ENCODE measurements at regions not wholly inside any gene's neighbourhood (a gene's known extent, or its start where the extent isn't known, plus 50 kb on each side); places are given as distances from the start of the nearest gene placed in this dataset.

DNA sequence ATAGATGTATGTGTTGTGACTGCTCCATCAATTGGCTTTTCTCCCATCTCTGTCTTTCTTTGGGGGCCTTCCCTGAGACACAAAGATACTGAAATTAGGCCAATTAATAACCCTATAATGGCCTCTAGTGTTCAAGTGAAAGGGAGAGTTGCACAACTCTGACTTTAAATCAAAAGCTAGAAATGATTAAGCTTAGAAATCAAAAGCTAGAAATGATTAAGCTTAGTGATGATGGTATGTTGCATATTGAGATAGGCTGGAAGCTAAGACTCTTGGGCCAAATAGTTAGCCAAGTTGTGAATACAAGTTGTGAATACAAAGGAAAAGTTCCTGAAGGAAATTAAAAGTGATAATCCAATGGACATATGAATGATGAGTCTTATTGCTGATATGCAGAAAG lies 452.9 kb upstream of the AGA start:
- TF ChIP-seq, protein P1, sequence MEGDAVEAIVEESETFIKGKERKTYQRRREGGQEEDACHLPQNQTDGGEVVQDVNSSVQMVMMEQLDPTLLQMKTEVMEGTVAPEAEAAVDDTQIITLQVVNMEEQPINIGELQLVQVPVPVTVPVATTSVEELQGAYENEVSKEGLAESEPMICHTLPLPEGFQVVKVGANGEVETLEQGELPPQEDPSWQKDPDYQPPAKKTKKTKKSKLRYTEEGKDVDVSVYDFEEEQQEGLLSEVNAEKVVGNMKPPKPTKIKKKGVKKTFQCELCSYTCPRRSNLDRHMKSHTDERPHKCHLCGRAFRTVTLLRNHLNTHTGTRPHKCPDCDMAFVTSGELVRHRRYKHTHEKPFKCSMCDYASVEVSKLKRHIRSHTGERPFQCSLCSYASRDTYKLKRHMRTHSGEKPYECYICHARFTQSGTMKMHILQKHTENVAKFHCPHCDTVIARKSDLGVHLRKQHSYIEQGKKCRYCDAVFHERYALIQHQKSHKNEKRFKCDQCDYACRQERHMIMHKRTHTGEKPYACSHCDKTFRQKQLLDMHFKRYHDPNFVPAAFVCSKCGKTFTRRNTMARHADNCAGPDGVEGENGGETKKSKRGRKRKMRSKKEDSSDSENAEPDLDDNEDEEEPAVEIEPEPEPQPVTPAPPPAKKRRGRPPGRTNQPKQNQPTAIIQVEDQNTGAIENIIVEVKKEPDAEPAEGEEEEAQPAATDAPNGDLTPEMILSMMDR (IDR thresholded peaks at IDR 0.05; ENCODE audit: extremely low read depth, low read depth, low read length): no peak
- Histone ChIP-seq H3K9me3 (ENCODE audit: low read depth, low read length) (no peaks in the 10 kb centered on the region), H3K4me1 (ENCODE audit: insufficient read depth, low read length) (no peaks in the 10 kb centered on the region), H3K27me3 (ENCODE audit: insufficient read depth, low read length) (no peaks in the 10 kb centered on the region), H3K27ac (ENCODE audit: low read depth, low read length) (no peak overlapping the region), H3K4me2 (ENCODE audit: insufficient read depth, low read length) (no peak overlapping the region), H3K36me3 (ENCODE audit: insufficient read depth, low read length) (no peaks in the 10 kb centered on the region), H3K4me3 (ENCODE audit: insufficient read depth, low read length) (no peak overlapping the region), H3K79me2 (ENCODE audit: insufficient read depth, low read length) (no peaks in the 10 kb centered on the region), H4K20me1 (ENCODE audit: insufficient read depth, low read length) (no peaks in the 10 kb centered on the region), H2AFZ (ENCODE audit: low read length) (no peak overlapping the region)
- no peak for DNase-seq (ENCODE audit: insufficient read length, low spot score, missing footprints)

DNA sequence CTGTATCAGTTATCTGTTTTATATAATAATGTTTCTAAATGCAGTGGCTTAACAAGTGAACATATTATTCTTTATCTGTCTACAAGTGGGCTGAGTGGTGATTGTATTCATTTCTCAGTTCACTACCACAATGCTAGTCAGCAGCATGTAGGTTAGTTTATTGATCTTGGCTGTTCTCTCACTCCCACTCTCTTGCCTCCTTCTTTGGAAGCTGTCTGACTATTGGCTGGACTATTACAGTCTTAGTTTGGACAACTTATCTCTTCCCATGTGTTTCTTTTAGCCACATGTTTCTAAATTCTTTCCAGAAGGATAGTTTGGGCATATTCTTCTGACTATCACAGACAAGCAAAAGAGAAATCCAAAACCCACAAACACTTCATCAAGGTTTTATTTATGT lies 459.5 kb upstream of the AGA start:
- DNase-seq (ENCODE audit: insufficient read length, low spot score, missing footprints): no peak
- no peaks in the 10 kb centered on the region for H3K4me1 ChIP-seq (ENCODE audit: insufficient read depth, low read length)

DNA sequence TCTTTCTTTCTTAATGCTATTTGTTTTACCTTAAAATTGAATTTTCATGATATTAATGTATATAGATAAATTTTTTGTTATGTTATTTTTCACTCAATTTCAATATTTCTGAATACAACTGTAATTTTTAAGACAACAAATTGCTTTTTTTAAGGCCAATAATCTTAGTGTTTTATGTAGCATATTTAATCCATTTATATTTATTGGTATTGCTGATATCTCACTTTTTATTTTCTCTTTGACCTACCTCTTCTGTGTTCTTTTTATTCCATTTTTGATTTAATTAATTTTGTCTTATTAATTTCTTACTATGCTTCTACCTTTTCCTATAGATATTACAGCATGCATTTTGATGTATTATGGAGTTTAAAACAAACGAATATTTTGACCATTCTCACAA lies 460.1 kb upstream of the AGA start:
- Histone ChIP-seq H3K27ac (ENCODE audit: low read depth, low read length) (no peak overlapping the region), H4K20me1 (ENCODE audit: insufficient read depth, low read length) (no peaks in the 10 kb centered on the region), H2AFZ (ENCODE audit: low read length) (no peak overlapping the region), H3K27me3 (ENCODE audit: insufficient read depth, low read length) (no peaks in the 10 kb centered on the region), H3K4me1 (ENCODE audit: insufficient read depth, low read length) (no peaks in the 10 kb centered on the region), H3K9me3 (ENCODE audit: low read depth, low read length) (no peaks in the 10 kb centered on the region), H3K36me3 (ENCODE audit: insufficient read depth, low read length) (no peaks in the 10 kb centered on the region), H3K79me2 (ENCODE audit: insufficient read depth, low read length) (no peaks in the 10 kb centered on the region), H3K4me3 (ENCODE audit: insufficient read depth, low read length) (no peak overlapping the region), H3K4me2 (ENCODE audit: insufficient read depth, low read length) (no peak overlapping the region)
- TF ChIP-seq, protein P1 (IDR thresholded peaks at IDR 0.05; ENCODE audit: extremely low read depth, low read depth, low read length): no peak
- DNase-seq (ENCODE audit: insufficient read length, low spot score, missing footprints): no peak

More for the DNA sequence above, 459.5 kb upstream of the AGA start:
- no peak overlapping the region for H3K4me2 ChIP-seq (ENCODE audit: insufficient read depth, low read length)
- H4K20me1 ChIP-seq (ENCODE audit: insufficient read depth, low read length): no peaks in the 10 kb centered on the region
- no peaks in the 10 kb centered on the region for H3K36me3 ChIP-seq (ENCODE audit: insufficient read depth, low read length)
- H2AFZ ChIP-seq (ENCODE audit: low read length): no peak overlapping the region
- H3K4me3 ChIP-seq (ENCODE audit: insufficient read depth, low read length): no peak overlapping the region
- no peak overlapping the region for H3K27ac ChIP-seq (ENCODE audit: low read depth, low read length)
- H3K9me3 ChIP-seq (ENCODE audit: low read depth, low read length): no peaks in the 10 kb centered on the region
- TF ChIP-seq, protein P1 (IDR thresholded peaks at IDR 0.05; ENCODE audit: extremely low read depth, low read depth, low read length): no peak
- no peaks in the 10 kb centered on the region for H3K27me3 ChIP-seq (ENCODE audit: insufficient read depth, low read length)
- H3K79me2 ChIP-seq (ENCODE audit: insufficient read depth, low read length): no peaks in the 10 kb centered on the region

DNA sequence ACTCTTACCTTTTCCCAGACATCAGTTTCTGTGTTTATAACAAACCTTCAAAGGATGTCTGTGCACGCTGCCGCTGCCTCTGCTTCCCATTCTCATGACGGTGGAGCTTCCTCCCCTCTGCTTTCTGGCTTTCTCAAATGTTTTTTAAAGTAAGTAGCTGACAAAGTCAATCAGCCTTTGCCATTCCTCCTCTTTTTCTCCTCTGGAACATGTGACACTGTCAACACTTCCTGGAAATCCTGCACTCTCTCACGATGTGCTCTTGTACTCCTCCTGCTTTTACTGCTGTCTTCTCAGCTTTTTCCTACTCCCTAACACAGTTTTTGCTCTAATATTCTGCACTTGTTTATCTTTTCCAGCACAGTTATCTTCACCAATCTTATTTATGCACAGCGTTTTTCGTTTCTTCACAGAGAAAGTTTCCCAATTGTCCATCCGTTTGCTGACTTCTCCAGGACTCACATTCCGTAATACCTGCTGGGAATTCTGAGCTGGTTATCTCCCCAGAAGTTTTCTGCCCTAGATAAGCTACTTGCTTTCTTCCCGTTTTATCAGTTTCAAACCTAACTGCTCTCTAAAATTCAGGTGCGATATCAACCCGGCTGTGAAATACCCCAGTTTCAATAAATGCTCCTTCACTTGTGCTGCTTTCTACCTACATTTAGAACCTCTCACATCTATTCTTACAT lies 465.6 kb upstream of the AGA start:
- H3K4me2 ChIP-seq (ENCODE audit: insufficient read depth, low read length): no peak overlapping the region
- no peak overlapping the region for H2AFZ ChIP-seq (ENCODE audit: low read length)
- no peak for DNase-seq (ENCODE audit: insufficient read length, low spot score, missing footprints)
- H3K79me2 ChIP-seq (ENCODE audit: insufficient read depth, low read length): no peaks in the 10 kb centered on the region
- no peak overlapping the region for H3K27ac ChIP-seq (ENCODE audit: low read depth, low read length)
- no peak overlapping the region for H3K4me3 ChIP-seq (ENCODE audit: insufficient read depth, low read length)
- TF ChIP-seq, protein P1 (IDR thresholded peaks at IDR 0.05; ENCODE audit: extremely low read depth, low read depth, low read length): no peak
- H3K9me3 ChIP-seq (ENCODE audit: low read depth, low read length): no peaks in the 10 kb centered on the region
- H3K27me3 ChIP-seq (ENCODE audit: insufficient read depth, low read length): no peaks in the 10 kb centered on the region
- H3K36me3 ChIP-seq (ENCODE audit: insufficient read depth, low read length): no peaks in the 10 kb centered on the region
- H3K4me1 ChIP-seq (ENCODE audit: insufficient read depth, low read length): no peaks in the 10 kb centered on the region
- H4K20me1 ChIP-seq (ENCODE audit: insufficient read depth, low read length): no peaks in the 10 kb centered on the region
